ENCODE measurements at regions not wholly inside any gene's neighbourhood (a gene's known extent, or its start where the extent isn't known, plus 50 kb on each side); places are given as distances from the start of the nearest gene placed in this dataset.

DNA sequence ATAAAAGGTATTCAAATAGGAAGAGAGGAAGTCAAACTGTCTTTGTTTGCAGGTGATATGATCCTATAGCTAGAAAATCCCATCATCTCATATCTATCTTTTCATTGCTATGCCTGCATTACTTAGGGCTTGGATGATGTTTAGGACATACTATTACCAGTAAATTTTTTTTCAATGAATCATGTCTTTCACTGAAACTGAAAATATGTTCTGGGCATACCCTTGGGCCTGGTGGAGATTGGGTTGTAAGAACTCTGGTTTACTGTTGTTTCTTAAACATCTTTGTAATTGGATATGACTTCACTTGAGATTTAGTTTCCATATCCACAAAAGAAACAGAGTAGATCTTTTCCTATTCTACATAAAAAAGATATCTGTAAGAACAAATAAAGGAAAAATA is 502.2 kb upstream of the PRMT6 start:
- Histone ChIP-seq H3K4me3 (ENCODE audit: low read length) (no peak overlapping the region), H3K4me1 (ENCODE audit: control insufficient read depth, insufficient read depth, low read length) (no peaks in the 10 kb centered on the region), H3K27me3 (ENCODE audit: control insufficient read depth, insufficient read depth, low read length) (no peaks in the 10 kb centered on the region), H3K9ac (ENCODE audit: low read length) (no peak overlapping the region), H3K36me3 (ENCODE audit: control insufficient read depth, insufficient read depth, low read length) (no peaks in the 10 kb centered on the region), H3K27ac (ENCODE audit: low read depth, low read length) (no peak overlapping the region)

GRCh38 chr1:106555571-106555970 is 500.9 kb upstream of the PRMT6 start:
- Histone ChIP-seq H3K9ac (ENCODE audit: low read length) (no peak overlapping the region), H3K4me3 (ENCODE audit: low read length) (no peak overlapping the region), H3K4me1 (ENCODE audit: control insufficient read depth, insufficient read depth, low read length) (no peaks in the 10 kb centered on the region), H3K27ac (ENCODE audit: low read depth, low read length) (no peak overlapping the region), H3K27me3 (ENCODE audit: control insufficient read depth, insufficient read depth, low read length) (no peaks in the 10 kb centered on the region), H3K36me3 (ENCODE audit: control insufficient read depth, insufficient read depth, low read length) (no peaks in the 10 kb centered on the region)

DNA sequence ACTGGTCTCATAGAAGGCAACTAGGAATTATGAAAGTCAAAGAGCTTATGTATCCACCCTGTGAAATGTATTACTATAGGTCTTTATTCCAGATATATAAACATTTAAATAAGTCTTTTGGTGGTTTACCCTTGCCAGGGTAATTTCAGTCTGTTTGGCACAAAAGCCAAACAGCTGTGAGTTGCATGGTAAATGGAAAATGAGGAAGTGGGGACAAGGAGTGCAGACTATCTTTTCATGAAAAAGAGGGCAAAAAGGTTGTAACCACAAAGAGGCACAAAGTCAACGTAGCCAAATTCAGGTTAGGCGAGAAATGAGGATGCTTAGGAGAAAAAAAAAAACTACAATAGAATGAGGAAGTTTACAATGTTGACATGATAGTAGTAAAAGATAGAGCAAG is 492.3 kb upstream of the PRMT6 start:
- Histone ChIP-seq H3K4me3 (ENCODE audit: low read length) (no peak overlapping the region), H3K36me3 (ENCODE audit: control insufficient read depth, insufficient read depth, low read length) (no peaks in the 10 kb centered on the region), H3K27ac (ENCODE audit: low read depth, low read length) (no peak overlapping the region), H3K4me1 (ENCODE audit: control insufficient read depth, insufficient read depth, low read length) (no peaks in the 10 kb centered on the region), H3K9ac (ENCODE audit: low read length) (no peak overlapping the region), H3K27me3 (ENCODE audit: control insufficient read depth, insufficient read depth, low read length) (no peaks in the 10 kb centered on the region)

GRCh38 chr1:106568201-106568974 is 488.1 kb upstream of the PRMT6 start:
- no peak overlapping the region for H3K4me3 ChIP-seq (ENCODE audit: low read length)
- no peak overlapping the region for H3K9ac ChIP-seq (ENCODE audit: low read length)
- H3K27me3 ChIP-seq (ENCODE audit: control insufficient read depth, insufficient read depth, low read length) = no peaks in the 10 kb centered on the region
- H3K4me1 ChIP-seq (ENCODE audit: control insufficient read depth, insufficient read depth, low read length) = no peaks in the 10 kb centered on the region
- no peaks in the 10 kb centered on the region for H3K36me3 ChIP-seq (ENCODE audit: control insufficient read depth, insufficient read depth, low read length)
- H3K27ac ChIP-seq (ENCODE audit: low read depth, low read length) = no peak overlapping the region

DNA sequence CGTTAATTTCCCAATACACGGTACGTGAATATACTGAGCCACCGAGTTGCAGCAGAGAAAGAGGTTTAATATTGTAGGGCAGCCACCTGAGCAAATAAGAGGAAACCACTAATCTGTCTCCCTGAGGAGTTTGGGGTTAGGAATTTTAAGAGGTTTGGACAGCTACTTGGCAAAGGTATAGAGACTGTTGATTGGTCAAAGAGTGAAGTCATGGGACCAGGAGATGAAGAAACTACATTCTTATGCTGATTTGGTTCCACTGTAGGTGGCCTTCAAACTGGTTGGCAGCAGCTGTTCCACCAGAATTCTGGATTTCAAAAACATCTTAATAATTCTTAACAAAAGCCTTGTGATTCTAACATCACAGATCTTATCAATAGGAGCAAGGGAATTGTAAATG is 485.4 kb upstream of the PRMT6 start:
- Histone ChIP-seq H3K27me3 (ENCODE audit: control insufficient read depth, insufficient read depth, low read length) (no peaks in the 10 kb centered on the region), H3K4me3 (ENCODE audit: low read length) (no peak overlapping the region), H3K9ac (ENCODE audit: low read length) (no peak overlapping the region), H3K27ac (ENCODE audit: low read depth, low read length) (no peak overlapping the region), H3K36me3 (ENCODE audit: control insufficient read depth, insufficient read depth, low read length) (no peaks in the 10 kb centered on the region), H3K4me1 (ENCODE audit: control insufficient read depth, insufficient read depth, low read length) (no peaks in the 10 kb centered on the region)

GRCh38 chr1:106584107-106584506 is 472.4 kb upstream of the PRMT6 start:
- no peaks in the 10 kb centered on the region for H3K36me3 ChIP-seq (ENCODE audit: control insufficient read depth, insufficient read depth, low read length)
- H3K4me3 ChIP-seq (ENCODE audit: low read length) = no peak overlapping the region
- H3K27ac ChIP-seq (ENCODE audit: low read depth, low read length) = no peak overlapping the region

DNA sequence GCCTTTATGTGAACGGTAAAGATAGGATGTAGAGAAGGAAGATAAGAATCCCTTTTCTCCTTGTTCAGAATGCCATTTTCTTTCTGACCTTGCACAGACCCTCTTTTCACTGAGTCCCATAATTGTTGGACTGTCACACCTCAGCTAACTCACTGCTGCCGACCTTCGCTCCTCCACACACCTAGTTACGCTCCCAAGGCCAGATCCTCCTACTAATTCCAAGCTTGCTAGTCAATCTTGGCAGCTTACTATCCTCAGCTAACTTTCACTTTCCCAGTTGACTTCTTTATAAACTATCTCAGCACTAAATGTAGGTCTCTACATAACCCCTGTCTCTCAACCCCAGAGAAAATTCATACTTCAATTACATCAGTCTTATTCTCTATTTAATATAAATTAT is 471.8 kb upstream of the PRMT6 start:
- H3K4me1 ChIP-seq (ENCODE audit: control insufficient read depth, insufficient read depth, low read length) = no peaks in the 10 kb centered on the region
- no peaks in the 10 kb centered on the region for H3K36me3 ChIP-seq (ENCODE audit: control insufficient read depth, insufficient read depth, low read length)
- no peak overlapping the region for H3K9ac ChIP-seq (ENCODE audit: low read length)
- no peak overlapping the region for H3K27ac ChIP-seq (ENCODE audit: low read depth, low read length)
- H3K27me3 ChIP-seq (ENCODE audit: control insufficient read depth, insufficient read depth, low read length) = no peaks in the 10 kb centered on the region
- no peak overlapping the region for H3K4me3 ChIP-seq (ENCODE audit: low read length)

More at GRCh38 chr1:106584107-106584506, 472.4 kb upstream of the PRMT6 start:
- Histone ChIP-seq H3K9ac (ENCODE audit: low read length) (no peak overlapping the region), H3K27me3 (ENCODE audit: control insufficient read depth, insufficient read depth, low read length) (no peaks in the 10 kb centered on the region), H3K4me1 (ENCODE audit: control insufficient read depth, insufficient read depth, low read length) (no peaks in the 10 kb centered on the region)

DNA sequence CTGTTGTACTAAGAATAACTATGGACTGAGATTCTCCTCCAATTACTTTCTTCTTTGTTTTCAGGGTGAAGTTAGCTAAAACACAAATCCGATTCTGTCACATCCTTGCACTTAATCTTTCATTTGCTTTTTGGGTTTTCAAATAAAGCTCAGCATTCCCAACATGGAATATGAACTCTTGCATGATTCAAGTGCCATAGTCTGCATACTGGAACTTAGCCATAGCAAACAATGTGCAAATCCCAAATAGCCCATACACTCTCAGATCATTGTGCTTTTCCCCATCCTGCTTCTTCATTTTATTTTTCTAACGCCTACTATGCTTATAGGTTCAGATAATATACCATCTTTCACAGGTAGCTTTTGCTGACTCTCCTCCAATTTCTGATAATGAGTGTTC is 455.8 kb upstream of the PRMT6 start:
- no peaks in the 10 kb centered on the region for H3K4me1 ChIP-seq (ENCODE audit: control insufficient read depth, insufficient read depth, low read length)
- H3K9ac ChIP-seq (ENCODE audit: low read length) = no peak overlapping the region
- no peak overlapping the region for H3K4me3 ChIP-seq (ENCODE audit: low read length)
- no peaks in the 10 kb centered on the region for H3K36me3 ChIP-seq (ENCODE audit: control insufficient read depth, insufficient read depth, low read length)
- no peak overlapping the region for H3K27ac ChIP-seq (ENCODE audit: low read depth, low read length)
- no peaks in the 10 kb centered on the region for H3K27me3 ChIP-seq (ENCODE audit: control insufficient read depth, insufficient read depth, low read length)

DNA sequence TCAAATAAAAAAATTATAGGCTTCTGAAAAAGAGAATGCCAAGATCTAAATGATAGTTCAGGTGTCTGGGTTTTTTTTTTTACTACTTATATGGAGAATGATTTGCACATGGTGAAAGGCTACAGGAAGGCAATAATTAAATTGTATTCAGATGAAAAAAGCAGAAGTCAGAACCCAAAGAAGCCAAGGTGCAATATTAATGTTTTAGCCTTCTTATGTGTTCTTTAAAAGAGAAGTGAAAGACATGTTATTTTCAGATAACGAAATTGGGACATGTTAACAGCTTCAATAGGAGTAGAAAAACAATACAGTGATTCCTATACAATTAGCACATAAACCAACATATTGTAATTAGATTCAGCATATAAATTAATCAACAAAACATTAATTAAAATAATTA is 452.9 kb upstream of the PRMT6 start:
- Histone ChIP-seq H3K36me3 (ENCODE audit: control insufficient read depth, insufficient read depth, low read length) (no peaks in the 10 kb centered on the region), H3K4me3 (ENCODE audit: low read length) (no peak overlapping the region), H3K27me3 (ENCODE audit: control insufficient read depth, insufficient read depth, low read length) (no peaks in the 10 kb centered on the region), H3K9ac (ENCODE audit: low read length) (no peak overlapping the region), H3K4me1 (ENCODE audit: control insufficient read depth, insufficient read depth, low read length) (no peaks in the 10 kb centered on the region), H3K27ac (ENCODE audit: low read depth, low read length) (no peak overlapping the region)

DNA sequence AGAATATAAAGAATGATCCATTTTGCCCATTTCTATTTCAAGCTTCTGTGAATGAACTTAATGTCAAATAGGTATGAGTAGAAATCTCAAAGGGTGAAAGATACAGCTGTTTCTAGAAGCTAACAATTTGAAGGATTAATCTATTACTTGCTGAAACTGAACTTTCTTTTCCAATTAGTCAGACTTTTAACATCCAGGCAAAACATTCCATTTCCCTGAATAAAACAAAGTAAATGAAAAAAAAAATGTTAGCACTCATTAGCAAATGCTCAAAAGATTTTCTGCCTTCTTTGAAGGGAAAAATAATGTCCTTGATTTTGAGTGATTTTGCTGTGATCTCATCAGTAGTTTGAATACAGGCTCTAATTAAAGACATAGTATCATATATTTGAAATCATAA is 447.6 kb upstream of the PRMT6 start:
- Histone ChIP-seq H3K27ac (ENCODE audit: low read depth, low read length) (no peak overlapping the region), H3K4me3 (ENCODE audit: low read length) (no peak overlapping the region), H3K9ac (ENCODE audit: low read length) (no peak overlapping the region), H3K36me3 (ENCODE audit: control insufficient read depth, insufficient read depth, low read length) (no peaks in the 10 kb centered on the region), H3K27me3 (ENCODE audit: control insufficient read depth, insufficient read depth, low read length) (no peaks in the 10 kb centered on the region), H3K4me1 (ENCODE audit: control insufficient read depth, insufficient read depth, low read length) (no peaks in the 10 kb centered on the region)

DNA sequence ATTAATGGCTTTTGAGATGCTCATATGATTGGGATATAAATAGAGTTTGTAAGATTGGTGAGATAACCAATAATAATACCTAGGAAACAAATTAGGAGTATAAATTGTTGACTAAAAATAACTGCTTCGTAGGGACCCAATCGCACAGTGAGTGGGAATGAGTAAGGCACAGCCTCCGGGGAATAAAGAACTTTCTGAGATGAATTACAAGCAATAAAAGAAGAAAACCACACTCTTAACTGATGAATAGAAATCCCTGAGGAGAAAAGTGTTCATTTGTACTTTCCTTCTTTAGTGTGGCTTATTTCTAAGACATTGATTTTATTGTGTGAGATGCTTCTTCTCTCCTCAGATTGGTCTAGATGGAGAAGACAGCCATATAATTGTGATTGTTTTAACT is 443.4 kb upstream of the PRMT6 start:
- Histone ChIP-seq H3K4me1 (ENCODE audit: control insufficient read depth, insufficient read depth, low read length) (no peaks in the 10 kb centered on the region), H3K4me3 (ENCODE audit: low read length) (no peak overlapping the region), H3K36me3 (ENCODE audit: control insufficient read depth, insufficient read depth, low read length) (no peaks in the 10 kb centered on the region), H3K27me3 (ENCODE audit: control insufficient read depth, insufficient read depth, low read length) (no peaks in the 10 kb centered on the region), H3K27ac (ENCODE audit: low read depth, low read length) (no peak overlapping the region), H3K9ac (ENCODE audit: low read length) (no peak overlapping the region)

GRCh38 chr1:106613861-106614260 is 442.6 kb upstream of the PRMT6 start:
- Histone ChIP-seq H3K36me3 (ENCODE audit: control insufficient read depth, insufficient read depth, low read length) (no peaks in the 10 kb centered on the region), H3K27ac (ENCODE audit: low read depth, low read length) (no peak overlapping the region), H3K4me3 (ENCODE audit: low read length) (no peak overlapping the region), H3K9ac (ENCODE audit: low read length) (no peak overlapping the region), H3K4me1 (ENCODE audit: control insufficient read depth, insufficient read depth, low read length) (no peaks in the 10 kb centered on the region), H3K27me3 (ENCODE audit: control insufficient read depth, insufficient read depth, low read length) (no peaks in the 10 kb centered on the region)

DNA sequence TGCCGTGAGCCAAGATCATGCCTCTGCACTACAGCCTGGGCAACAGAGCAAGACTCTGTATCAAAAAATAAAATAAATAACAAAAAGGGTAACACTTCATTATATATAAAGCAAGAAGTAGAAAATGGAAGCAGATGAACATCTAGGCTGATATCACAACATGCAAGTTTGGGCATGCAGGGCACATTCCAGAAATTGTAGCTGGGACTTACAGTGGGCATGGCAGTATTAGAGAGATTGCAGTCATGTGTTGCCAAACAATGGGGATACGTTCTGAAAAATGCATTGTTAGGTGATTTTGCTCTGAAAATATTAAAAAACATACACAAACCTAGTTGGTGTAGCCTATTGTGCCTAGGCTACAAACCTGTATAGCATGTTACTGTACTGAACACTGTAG is 441.0 kb upstream of the PRMT6 start:
- no peaks in the 10 kb centered on the region for H3K27me3 ChIP-seq (ENCODE audit: control insufficient read depth, insufficient read depth, low read length)
- H3K36me3 ChIP-seq (ENCODE audit: control insufficient read depth, insufficient read depth, low read length) = no peaks in the 10 kb centered on the region
- no peaks in the 10 kb centered on the region for H3K4me1 ChIP-seq (ENCODE audit: control insufficient read depth, insufficient read depth, low read length)
- no peak overlapping the region for H3K9ac ChIP-seq (ENCODE audit: low read length)
- H3K4me3 ChIP-seq (ENCODE audit: low read length) = no peak overlapping the region
- no peak overlapping the region for H3K27ac ChIP-seq (ENCODE audit: low read depth, low read length)
